GM18907 (cell line): ENCODE measurements at regions not wholly inside any gene's neighbourhood (a gene's known extent, or its start where the extent isn't known, plus 50 kb on each side); places are given as distances from the start of the nearest gene placed in this dataset.

ENCODE experiments used
- ATAC-seq: cut with Tn5 transposase; IDR thresholded peaks from one replicate; pipeline ENCODE4 v1.9.1; 2021; ENCODE audit warnings: mild to moderate bottlenecking, moderate library complexity; ENCODE audit not compliant: unreplicated experiment

GRCh38 chr2:117762454-117762853 is 52.0 kb upstream of the DDX18 start:
- ATAC-seq: no peak

- ATAC-seq: no peak
Measured at GRCh38 chr2:117763804-117764203, 50.7 kb upstream of the DDX18 start.
